HG03520 (cell line): ENCODE measurements at regions not wholly inside any gene's neighbourhood (a gene's known extent, or its start where the extent isn't known, plus 50 kb on each side); places are given as distances from the start of the nearest gene placed in this dataset.
"Not testable (repeated sequence)": the region's sequence is repeated elsewhere in the genome, so short reads cannot be mapped to it uniquely, and the experiment has no call there.

ENCODE experiments used
- ATAC-seq: cut with Tn5 transposase; IDR thresholded peaks from one replicate; pipeline ENCODE4 v1.9.1; 2021; ENCODE audit warnings: mild to moderate bottlenecking, moderate library complexity; ENCODE audit not compliant: unreplicated experiment

DNA sequence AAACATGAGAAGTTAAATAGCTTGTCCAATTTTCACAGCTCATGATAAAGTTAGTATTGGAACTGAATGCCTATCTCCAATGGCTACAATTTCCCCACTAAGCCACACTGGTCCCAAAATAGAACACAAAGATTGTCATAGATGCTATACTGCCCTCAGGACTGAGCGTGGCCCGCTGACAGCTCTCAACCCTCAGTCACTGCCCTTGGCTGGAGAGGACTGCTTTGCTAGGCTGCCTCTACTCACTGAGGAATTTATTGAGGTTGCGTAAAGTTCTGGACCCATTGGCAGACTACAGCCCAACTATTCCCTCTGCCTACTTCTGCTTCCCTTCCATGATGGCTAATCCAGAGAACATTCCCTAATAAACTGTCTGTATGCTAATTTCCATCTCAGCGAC, 165.5 kb upstream of the BET1 start:
- ATAC-seq = no peak

DNA sequence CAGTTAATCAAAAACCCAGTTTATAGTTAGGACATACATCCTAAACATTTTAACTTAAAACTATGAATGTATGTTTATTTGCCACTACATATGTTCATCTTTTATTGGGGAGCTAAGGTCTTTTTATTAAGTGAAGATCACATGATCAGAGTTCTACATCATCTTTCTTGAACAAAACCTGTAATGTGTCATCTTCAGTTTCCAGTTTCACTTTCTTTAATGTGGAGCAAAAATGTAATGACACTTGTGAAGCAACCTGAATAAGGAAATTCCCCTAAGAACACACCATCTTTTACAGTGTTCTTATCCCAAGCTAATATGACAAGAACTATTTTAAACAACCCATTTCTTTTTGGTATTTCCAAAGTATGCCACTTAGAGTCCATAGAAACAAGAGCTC, 166.7 kb upstream of the BET1 start:
- ATAC-seq = peak; percentile 91

DNA sequence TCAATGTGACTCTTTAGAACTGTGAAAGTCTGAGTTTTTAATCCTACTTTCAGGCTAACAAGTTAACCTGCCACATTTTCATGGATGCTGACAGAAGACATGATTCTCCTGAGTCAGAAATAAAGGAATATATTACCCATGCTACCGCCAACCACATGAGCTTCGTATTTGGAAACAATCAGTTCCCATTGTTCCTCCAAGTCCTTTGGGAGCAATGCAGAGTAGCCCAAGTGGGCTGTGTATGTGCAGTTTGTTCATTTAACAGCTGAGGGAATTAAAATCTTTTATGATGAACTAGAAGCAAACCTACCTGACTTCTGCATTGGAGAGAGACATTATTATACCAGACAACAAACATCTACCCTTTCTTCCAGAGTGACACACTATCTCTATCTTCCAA, 169.3 kb upstream of the BET1 start:
- ATAC-seq = no peak

DNA sequence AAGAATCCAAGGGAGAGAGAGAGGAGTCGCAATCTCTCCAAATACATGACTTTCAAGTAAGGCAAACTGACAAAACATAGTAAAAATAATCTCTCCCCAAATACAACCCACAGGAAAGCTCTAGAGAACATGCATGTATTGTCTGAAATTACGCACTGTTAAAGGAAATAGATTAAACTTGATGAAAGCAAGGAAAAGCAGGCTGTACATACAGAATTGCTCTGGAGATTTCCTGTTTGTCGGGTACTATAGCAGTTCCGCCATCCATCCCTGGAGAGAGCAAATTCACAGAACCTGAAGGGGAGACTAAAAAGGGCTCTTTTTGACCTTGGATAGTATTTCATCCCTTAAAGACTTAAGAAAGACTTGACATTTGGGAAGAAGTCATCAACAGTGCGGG, 170.2 kb upstream of the BET1 start:
- ATAC-seq = no peak

DNA sequence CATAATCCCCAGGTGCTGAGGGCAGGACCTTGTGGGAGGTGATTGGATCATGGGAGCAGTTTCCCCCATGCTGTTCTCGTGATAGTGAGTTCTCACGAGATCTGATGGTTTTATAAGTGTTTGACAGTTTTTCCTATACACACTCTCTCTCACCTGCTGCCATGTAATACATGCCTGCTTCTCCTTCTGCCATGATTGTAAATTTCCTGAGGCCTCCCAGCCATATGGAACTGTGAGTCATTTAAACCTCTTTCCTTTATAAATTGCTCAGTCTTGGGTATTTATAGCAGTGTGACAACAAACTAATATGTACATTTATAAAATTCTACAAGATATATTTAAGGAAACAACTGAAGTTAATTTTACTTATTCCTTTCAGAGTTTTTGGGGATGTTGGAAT, 170.8 kb upstream of the BET1 start:
- no peak for ATAC-seq

DNA sequence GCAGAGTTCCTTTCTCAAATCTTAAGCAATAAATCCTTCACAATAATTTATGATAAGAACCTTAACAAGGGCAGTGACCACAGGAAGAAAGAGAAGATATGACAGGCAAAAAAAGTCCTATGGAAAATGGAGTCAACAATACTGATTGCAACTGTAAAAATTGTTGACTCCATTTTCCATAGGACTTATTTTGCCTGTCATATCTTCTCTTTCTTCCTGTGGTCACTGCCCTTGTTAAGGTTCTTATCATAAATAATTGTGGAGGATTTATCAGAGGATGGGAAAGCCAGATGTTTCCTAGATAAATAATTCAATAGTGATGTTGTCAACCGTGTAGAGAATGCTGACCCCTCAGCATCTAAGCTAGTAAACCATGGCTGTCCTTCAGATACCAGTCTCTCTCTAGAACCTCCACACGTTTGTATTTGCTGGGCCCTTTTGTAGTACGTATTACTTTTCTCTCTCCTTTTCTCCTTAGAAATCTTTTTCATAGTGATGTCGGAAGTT, 172.6 kb upstream of the BET1 start:
- ATAC-seq = no peak

DNA sequence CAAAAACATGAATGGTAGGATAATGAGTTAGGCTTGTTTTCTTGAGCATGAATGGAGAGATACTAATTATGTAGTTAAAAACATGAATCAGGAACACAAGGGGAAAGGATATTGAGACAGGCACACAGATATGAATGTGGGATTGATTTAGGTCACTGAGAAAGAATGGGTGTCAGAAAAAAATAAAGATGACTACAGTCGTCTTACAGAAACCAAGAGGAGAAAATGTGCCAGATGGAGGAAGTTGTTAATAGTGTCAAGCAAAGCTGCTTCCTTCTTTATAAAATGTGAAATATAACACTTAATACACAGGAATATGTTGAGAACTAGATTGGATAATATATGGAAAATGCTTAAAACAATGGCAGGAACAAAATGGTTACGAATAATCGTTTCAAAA, 173.3 kb upstream of the BET1 start:
- ATAC-seq = no peak

DNA sequence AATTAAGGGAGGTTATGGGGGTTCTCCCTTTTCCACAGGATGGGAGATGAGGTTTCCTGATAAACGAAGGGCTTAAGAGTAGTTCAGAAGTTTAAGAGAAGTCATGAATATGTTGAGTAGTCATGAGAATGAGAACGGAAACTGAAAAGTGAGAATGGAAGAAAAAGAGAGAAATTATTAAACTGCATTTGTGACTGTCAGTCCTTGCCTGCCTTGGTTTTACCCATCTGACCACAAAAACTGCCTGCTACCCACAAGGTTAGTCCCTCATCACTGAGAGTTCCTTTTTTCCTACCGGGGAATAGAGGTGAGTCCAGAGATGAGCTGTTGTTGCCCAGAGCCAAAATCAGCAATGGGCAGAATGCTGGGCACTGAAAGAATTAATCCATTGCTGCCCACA, 174.1 kb upstream of the BET1 start:
- ATAC-seq = peak; percentile 83

DNA sequence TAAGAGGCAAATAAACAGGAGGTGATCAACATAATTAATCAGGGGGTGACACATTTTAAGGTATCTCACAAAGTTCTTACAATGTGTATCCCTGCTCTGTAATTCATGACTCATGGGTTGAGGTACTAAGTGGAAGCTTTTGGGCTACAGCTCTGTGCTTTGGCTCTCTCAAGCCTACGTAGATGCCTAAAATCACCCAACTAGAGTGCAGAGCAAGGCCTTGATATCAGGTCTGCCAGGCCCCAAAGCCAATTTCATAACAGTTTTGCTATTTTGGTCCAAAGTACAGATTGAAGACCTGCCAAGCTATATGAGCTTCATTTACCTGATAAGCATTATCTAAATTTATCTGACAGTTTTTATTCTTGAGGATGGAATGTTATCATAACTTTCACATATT, 175.3 kb upstream of the BET1 start:
- no peak for ATAC-seq

DNA sequence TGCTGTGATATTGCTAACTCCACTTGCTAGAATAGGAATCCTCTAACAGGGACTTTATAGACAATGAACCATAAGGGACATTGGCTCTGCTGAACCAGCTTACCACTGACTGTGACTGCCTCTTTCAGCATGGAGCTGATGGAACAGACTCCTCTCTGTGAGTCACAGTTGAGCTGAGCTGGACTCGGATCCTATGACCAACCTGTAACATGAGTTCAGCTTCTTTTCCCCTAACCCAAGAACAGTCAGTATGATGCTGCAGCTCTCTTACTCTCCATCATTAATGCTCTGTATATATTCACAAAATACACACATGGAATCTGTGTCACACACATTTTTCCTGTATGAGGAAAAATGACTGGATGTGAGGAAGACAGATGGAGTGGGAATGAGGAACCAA, 177.9 kb upstream of the BET1 start:
- ATAC-seq = no peak

DNA sequence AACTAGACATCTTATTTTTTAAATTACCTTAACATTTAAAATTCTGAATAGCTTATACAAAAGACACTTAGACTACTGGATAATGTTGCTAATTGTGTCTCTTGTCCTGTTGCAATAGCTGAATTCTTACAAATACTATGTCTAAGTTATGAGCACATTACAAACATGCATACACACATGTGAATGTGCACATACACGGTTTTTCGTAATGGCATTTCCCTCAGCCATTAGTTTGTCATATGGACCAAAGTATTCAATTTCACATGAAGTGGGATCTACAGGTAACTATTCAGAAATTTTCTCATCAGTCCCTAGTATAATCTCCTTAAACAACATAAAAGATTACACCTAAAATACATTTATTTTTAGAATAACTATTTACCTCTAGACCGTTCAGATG, 178.6 kb upstream of the BET1 start:
- no peak for ATAC-seq

DNA sequence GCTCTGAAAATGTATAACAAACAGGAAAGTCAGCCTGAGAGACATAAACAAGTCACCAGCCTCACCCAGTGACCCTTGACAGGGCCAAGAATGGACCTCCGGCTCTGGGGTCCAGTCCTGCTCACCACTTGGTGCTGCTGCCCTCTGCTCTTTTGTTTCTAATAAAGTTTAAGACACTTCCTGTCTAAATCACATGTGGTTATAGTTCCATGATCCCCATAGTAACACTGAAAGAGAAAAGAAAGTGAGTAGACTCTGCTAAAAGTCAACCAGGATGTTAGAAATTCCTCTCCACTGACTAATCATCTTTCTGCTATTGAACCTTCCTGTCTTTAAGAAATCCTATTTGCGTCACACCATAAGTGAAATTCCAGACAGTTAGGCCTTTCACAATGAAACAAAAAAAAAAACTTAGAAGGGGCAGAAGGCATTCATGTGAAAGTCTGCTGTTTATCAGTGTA, 179.2 kb upstream of the BET1 start:
- ATAC-seq = no peak

DNA sequence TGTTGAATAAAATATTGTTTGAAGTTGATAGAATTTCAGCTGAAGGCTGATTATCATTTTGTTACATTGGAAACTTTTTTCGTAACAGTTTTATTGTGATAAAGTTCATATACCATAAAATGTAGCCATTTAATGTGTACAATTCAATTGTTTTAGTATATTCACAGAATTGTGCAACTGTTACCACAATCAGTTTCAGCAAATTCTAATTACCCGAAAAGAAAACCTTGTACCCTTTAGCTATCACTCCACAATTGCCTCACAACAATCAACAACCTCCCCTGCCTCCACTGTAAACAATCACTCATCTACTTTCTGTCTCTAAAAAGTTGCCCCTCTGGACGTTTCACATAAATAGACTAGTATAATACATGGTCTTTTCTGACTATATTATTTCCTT, 179.7 kb upstream of the BET1 start:
- ATAC-seq = no peak

DNA sequence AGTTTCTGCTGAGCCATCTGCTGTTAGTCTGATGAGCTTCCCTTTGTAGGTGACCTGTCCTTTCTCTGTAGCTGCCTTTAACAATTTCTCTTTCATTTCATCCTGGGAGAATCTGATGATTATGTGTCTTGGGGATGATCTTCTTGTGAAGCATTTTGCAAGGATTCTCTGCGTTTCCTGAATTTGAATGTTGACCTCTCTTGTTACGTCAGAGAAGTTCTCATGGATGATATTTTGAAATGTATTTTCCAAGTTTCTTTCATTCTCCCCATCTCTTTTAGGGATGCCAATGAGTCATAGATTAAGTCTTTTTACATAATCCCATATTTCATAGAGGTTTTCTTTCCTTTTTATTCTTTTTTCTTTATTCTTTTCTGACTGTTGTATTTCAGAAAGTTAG, 184.2 kb upstream of the BET1 start:
- ATAC-seq = no peak

DNA sequence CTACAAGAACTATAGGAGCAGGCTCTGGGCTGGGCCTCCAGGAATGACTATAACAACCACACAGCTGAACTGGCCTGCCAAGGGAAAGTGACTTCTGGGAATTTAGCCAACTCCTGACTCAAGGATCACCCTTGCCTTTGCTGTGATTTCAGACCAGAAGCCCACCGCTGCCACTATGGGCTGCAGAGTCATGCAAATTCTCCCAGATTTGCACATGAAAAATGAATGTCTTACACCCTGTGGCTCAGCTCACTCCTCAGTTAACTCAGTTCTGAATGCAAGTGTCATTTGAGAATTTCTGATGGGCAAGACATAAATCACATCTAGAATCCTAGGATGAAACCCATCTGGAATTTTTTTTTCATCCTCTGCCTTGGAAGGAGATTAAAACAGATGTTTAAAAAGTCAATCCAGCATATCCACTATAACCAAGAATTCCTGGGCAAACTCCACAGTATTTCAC, 186.5 kb upstream of the BET1 start:
- ATAC-seq = no peak

DNA sequence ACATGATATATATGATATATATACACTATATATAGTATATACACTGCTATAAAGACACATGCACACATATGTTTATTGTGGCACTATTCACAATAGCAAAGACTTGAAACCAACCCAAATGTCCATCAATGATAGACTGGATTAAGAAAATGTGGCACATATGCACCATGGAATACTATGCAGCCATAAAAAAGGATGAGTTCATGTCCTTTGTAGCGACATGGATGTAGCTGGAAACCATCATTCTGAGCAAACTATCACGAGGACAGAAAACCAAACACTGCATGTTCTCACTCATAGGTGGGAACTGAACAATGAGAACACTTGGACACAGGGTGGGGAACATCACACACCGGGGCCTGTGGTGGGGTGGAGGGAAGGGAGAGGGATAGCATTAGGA, 190.3 kb upstream of the BET1 start:
- not testable (repeated sequence) for ATAC-seq

DNA sequence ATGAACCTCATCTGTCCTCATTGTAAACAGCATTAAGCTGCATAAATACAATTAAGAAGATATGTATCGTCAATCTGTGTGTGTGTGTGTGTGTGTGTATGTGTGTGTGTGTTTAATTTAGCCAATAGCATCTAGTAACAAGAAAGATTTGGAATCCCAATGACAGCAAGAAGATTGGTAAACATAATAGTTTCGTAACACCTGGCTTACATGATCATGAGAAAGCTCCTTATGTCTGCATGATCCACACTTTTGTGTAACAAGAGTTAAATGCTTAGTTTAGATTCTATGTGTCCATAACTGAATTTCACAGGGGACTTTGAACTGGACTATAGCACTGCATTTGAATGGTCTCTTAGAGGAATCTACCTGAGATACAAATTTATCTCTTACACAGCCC, 191.0 kb upstream of the BET1 start:
- no peak for ATAC-seq

DNA sequence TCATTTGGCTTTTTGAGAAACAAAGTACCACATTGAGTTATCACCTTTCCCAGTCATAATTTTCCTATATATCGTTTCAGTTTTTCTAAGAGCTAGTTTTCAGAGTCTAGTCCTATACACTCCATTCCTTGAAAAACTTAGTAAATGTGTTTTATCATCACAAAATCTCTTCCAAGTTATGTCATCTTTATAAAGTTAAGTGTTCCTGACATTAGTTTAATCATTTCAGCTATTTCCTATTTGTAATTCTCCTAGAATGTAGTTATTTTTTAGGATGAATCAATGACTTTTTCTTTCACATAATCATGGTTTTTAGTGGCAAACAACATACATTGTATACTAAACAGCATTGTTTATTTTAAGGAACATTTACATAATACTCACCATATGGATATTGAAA, 191.7 kb upstream of the BET1 start:
- ATAC-seq = no peak

DNA sequence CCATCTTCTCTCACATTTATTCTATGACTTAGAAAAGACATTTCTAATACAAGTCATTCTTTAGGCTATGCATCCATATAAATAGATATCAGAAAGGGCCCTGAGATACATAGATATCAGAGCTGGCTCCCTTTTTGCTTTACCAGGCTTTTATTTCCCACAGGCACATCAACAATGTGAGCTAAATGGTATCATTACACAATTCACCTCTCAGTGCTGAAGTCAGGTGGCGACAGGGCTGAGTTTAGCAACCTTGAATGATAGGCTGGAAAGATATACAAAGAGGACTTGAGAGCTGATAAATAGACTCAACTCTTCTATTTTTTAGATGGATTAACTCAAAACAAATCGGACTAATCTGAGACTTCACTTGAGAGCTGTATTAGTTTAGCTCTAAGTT, 189.2 kb upstream of the COL1A2 start:
- ATAC-seq = no peak

DNA sequence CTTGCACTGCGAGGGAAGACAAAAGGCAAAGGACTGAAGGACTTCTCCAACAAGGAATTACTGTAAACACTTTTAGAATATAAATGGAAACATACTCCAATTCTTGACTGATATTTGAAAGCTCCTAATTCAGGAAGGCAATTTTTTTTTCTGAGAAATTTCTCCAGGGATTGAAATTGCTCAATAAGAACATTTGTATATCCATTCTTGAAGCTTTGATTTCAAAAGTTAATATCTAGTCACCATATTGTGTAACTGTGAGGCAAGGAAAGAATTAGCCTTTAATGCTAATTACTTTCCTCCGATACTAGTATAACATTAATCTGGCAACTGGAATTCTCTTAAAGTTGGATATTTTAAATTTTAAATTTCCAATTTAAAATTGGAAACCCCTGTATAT, 188.4 kb upstream of the COL1A2 start:
- no peak for ATAC-seq

DNA sequence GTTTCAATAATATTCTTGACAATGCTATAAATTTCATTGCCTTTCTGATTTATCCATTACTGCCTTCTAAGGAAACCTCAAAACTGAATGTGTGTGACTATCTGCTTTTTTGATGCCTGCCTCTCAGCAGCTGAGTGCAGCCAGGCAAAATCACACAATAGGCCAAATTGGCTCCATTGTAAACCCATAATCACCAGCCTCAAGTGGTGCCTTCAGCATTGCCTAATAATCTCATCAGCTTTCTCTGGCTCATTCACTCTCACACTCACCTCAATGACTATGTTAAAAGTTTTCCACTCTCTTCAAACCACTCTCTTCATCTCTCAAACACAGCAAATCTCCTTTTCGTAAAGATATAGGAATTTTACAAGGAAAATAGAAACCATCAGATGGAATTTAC, 182.5 kb upstream of the COL1A2 start:
- ATAC-seq = no peak

DNA sequence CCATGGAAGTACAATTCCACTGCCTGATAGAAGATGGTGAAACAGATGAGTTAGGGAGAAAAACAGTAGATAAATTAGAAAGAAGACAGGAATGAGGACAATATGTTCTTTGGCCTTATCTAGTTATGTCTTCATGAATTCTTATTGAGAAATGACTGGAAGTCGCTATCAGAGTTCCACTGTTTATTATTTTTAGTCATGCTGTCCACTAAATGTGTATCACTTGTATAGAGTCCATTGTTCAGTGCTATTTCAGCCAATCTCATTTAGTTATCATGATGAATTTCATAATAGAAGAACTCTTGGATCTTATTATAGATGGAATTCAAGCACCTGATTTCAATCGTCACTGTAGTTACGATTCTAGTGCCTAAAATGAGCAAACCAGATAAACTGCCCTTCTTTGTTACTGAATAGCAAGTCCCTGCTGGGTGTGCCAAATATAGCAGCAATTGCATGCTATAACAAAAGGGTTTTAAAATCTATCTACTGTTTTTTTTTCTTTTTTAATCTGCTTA, 177.7 kb upstream of the COL1A2 start:
- ATAC-seq = no peak

DNA sequence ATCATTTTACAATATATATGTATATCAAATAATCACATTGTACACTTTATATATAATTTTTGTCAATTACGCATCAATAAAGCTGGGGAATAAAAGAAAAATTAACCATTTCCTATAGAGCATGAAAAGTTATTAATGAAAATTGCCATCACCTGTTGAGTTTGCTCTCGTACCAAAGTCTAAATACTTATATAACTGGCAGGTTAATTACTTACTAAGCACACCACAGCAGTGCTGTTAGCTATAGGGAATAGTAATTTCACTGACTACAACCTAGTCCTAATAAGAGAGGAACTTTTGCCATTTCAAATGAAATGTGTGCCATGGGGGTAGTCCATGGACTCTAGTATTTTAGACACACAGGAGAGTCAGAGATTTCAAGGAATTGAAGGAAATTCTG, 176.9 kb upstream of the COL1A2 start:
- no peak for ATAC-seq

DNA sequence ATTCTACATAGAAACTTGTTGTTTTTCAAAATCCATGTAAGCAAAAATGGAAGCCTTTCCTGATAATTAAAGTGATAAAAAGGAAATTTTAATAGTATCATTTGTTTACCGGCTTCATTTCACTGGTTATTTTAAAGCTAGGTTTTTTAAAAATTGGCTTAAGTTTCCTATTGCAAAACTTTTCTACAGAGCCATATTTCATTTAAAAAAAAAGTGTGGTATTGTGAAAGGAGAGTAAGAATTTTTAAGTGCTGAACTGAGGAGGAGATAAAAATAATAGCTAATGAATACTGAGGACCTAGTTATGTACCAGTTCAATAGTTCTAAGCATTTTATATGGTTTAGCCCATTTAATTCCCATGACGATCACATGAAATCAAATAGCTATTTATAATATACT, 172.2 kb upstream of the COL1A2 start:
- ATAC-seq = no peak
